Transverse colon (tissue), 3 donors: ENCODE measurements at regions not wholly inside any gene's neighbourhood (a gene's known extent, or its start where the extent isn't known, plus 50 kb on each side); places are given as distances from the start of the nearest gene placed in this dataset.

Experiments
- EP300 ChIP-seq: sonication (generic); formaldehyde crosslinking; IDR thresholded peaks from one replicate; pipeline ENCODE4 v1.6.1; 2017; ENCODE audit warnings: antibody characterized with exemption, low read depth
- POLR2A ChIP-seq: fragments of 450-650 bp; IDR thresholded peaks from one replicate; pipeline ENCODE4 v1.6.1; 2016; ENCODE audit warnings: antibody characterized with exemption, mild to moderate bottlenecking, moderate library complexity
- TF ChIP-seq, protein P1 (sequence below), 5 experiments: fragments of 200-600 bp in 3 of 5; fragments of 450-650 bp in 2 of 5; sonication (generic) in 3 of 5; IDR thresholded peaks; 1 replicate in 2 of 5; 2 replicates in 3 of 5; pipeline ENCODE4 v1.5.1; 2016 to 2017; ENCODE audit warnings: antibody characterized with exemption in 5 of 5, inconsistent platforms in 3 of 5, mild to moderate bottlenecking in 2 of 5, moderate library complexity in 1 of 5

- TF ChIP-seq, protein P1, sequence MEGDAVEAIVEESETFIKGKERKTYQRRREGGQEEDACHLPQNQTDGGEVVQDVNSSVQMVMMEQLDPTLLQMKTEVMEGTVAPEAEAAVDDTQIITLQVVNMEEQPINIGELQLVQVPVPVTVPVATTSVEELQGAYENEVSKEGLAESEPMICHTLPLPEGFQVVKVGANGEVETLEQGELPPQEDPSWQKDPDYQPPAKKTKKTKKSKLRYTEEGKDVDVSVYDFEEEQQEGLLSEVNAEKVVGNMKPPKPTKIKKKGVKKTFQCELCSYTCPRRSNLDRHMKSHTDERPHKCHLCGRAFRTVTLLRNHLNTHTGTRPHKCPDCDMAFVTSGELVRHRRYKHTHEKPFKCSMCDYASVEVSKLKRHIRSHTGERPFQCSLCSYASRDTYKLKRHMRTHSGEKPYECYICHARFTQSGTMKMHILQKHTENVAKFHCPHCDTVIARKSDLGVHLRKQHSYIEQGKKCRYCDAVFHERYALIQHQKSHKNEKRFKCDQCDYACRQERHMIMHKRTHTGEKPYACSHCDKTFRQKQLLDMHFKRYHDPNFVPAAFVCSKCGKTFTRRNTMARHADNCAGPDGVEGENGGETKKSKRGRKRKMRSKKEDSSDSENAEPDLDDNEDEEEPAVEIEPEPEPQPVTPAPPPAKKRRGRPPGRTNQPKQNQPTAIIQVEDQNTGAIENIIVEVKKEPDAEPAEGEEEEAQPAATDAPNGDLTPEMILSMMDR (IDR thresholded peaks at IDR 0.05): no peak
- TF ChIP-seq EP300 (no peak), POLR2A (no peak)
Measured at GRCh38 chr14:78104160-78104559, 66.0 kb upstream of the NRXN3 start.
